ENCODE measurements at regions not wholly inside any gene's neighbourhood (a gene's known extent, or its start where the extent isn't known, plus 50 kb on each side); places are given as distances from the start of the nearest gene placed in this dataset.

GRCh38 chr4:72777436-72777835, 208.4 kb upstream of the ADAMTS3 start:
- Histone ChIP-seq H3K27me3 (ENCODE audit: control insufficient read depth, low read length) (no peaks in the 10 kb centered on the region), H3K4me1 (ENCODE audit: control insufficient read depth, low read length) (no peaks in the 10 kb centered on the region), H3K4me3 (ENCODE audit: low read length) (no peak overlapping the region), H4K20me1 (ENCODE audit: control insufficient read depth, insufficient read depth, low read depth, low read length) (no peaks in the 10 kb centered on the region), H3K27ac (ENCODE audit: low read depth, low read length) (no peak overlapping the region), H3F3A (ENCODE audit: control insufficient read depth, insufficient read depth) (no peaks in the 10 kb centered on the region), H3K36me3 (ENCODE audit: control insufficient read depth, low read length) (no peaks in the 10 kb centered on the region), H3K9me3 (ENCODE audit: control insufficient read depth, insufficient read depth, low read length) (no peaks in the 10 kb centered on the region), H3K79me2 (ENCODE audit: control insufficient read depth, low read length) (no peaks in the 10 kb centered on the region), H3K4me2 (ENCODE audit: low read length) (no peak overlapping the region), H3K9me2 (replicated peaks; ENCODE audit: control insufficient read depth, low read length) (no peaks in the 10 kb centered on the region)
- no peak for TF ChIP-seq EZH2phosphoT487 (IDR thresholded peaks at IDR 0.05; ENCODE audit: borderline replicate concordance, low read length)
- TF ChIP-seq, protein P1, sequence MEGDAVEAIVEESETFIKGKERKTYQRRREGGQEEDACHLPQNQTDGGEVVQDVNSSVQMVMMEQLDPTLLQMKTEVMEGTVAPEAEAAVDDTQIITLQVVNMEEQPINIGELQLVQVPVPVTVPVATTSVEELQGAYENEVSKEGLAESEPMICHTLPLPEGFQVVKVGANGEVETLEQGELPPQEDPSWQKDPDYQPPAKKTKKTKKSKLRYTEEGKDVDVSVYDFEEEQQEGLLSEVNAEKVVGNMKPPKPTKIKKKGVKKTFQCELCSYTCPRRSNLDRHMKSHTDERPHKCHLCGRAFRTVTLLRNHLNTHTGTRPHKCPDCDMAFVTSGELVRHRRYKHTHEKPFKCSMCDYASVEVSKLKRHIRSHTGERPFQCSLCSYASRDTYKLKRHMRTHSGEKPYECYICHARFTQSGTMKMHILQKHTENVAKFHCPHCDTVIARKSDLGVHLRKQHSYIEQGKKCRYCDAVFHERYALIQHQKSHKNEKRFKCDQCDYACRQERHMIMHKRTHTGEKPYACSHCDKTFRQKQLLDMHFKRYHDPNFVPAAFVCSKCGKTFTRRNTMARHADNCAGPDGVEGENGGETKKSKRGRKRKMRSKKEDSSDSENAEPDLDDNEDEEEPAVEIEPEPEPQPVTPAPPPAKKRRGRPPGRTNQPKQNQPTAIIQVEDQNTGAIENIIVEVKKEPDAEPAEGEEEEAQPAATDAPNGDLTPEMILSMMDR (IDR thresholded peaks at IDR 0.05; ENCODE audit: low read depth, low read length, poor library complexity, severe bottlenecking), result no peak

DNA sequence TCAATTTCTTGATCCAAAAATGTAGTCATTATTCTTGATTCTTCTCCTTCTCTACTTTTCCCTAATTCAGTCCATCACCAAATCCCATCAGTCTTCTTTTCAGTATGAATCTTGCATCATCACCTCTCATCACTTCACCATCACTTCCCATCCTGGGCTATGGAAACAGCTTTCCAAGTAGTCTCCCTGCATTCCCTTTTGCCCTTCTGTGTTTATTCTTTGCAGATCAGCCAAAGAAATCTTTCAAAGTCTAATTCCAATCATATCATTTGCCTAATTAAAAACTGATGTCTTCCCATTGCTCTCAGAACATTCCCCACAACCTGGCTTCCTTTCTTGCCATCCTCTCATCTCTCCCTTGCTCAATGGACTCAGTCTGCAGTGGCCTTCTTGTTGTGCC, 201.7 kb upstream of the ADAMTS3 start:
- Histone ChIP-seq H3K79me2 (ENCODE audit: control insufficient read depth, low read length) (no peaks in the 10 kb centered on the region), H3K4me2 (ENCODE audit: low read length) (no peak overlapping the region), H3K27me3 (ENCODE audit: control insufficient read depth, low read length) (no peaks in the 10 kb centered on the region), H3K9me3 (ENCODE audit: control insufficient read depth, insufficient read depth, low read length) (no peaks in the 10 kb centered on the region), H4K20me1 (ENCODE audit: control insufficient read depth, insufficient read depth, low read depth, low read length) (no peaks in the 10 kb centered on the region), H3K4me3 (ENCODE audit: low read length) (no peak overlapping the region), H3K36me3 (ENCODE audit: control insufficient read depth, low read length) (no peaks in the 10 kb centered on the region), H3K9me2 (replicated peaks; ENCODE audit: control insufficient read depth, low read length) (no peaks in the 10 kb centered on the region), H3K4me1 (ENCODE audit: control insufficient read depth, low read length) (no peaks in the 10 kb centered on the region), H3K27ac (ENCODE audit: low read depth, low read length) (no peak overlapping the region), H3F3A (ENCODE audit: control insufficient read depth, insufficient read depth) (no peaks in the 10 kb centered on the region)
- no peak for TF ChIP-seq EZH2phosphoT487 (IDR thresholded peaks at IDR 0.05; ENCODE audit: borderline replicate concordance, low read length)
- TF ChIP-seq, protein P1 (IDR thresholded peaks at IDR 0.05; ENCODE audit: low read depth, low read length, poor library complexity, severe bottlenecking), result no peak

DNA sequence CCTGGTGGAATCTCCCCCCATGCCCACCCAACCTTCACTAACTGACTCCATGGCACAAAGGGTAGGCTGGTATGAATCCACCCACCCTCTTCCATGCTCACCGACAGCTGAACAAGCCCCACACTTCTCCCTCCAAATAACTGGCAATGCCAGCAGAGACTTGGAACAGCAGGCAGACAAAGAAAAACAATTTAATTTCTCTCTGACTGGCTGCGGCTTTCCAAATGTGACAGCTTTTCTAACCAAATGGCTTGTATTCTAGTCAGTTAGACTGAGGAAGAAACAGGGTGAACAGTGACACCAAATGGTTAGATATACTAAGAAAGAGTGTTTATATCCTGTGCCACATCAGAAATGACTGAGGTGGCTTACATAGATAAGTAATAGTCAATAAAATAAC, 199.3 kb upstream of the ADAMTS3 start:
- Histone ChIP-seq H3K36me3 (ENCODE audit: control insufficient read depth, low read length) (no peaks in the 10 kb centered on the region), H3K4me1 (ENCODE audit: control insufficient read depth, low read length) (no peaks in the 10 kb centered on the region), H4K20me1 (ENCODE audit: control insufficient read depth, insufficient read depth, low read depth, low read length) (no peaks in the 10 kb centered on the region), H3K79me2 (ENCODE audit: control insufficient read depth, low read length) (no peaks in the 10 kb centered on the region), H3K27me3 (ENCODE audit: control insufficient read depth, low read length) (no peaks in the 10 kb centered on the region), H3K9me2 (replicated peaks; ENCODE audit: control insufficient read depth, low read length) (no peaks in the 10 kb centered on the region), H3K27ac (ENCODE audit: low read depth, low read length) (no peak overlapping the region), H3K4me2 (ENCODE audit: low read length) (no peak overlapping the region), H3K4me3 (ENCODE audit: low read length) (no peak overlapping the region), H3K9me3 (ENCODE audit: control insufficient read depth, insufficient read depth, low read length) (no peaks in the 10 kb centered on the region), H3F3A (ENCODE audit: control insufficient read depth, insufficient read depth) (no peaks in the 10 kb centered on the region)
- no peak for TF ChIP-seq EZH2phosphoT487 (IDR thresholded peaks at IDR 0.05; ENCODE audit: borderline replicate concordance, low read length)
- TF ChIP-seq, protein P1 (IDR thresholded peaks at IDR 0.05; ENCODE audit: low read depth, low read length, poor library complexity, severe bottlenecking), result no peak
